ENCODE measurements at regions not wholly inside any gene's neighbourhood (a gene's known extent, or its start where the extent isn't known, plus 50 kb on each side); places are given as distances from the start of the nearest gene placed in this dataset.

- no peaks in the 10 kb centered on the region for H3K9me3 ChIP-seq (ENCODE audit: control insufficient read depth in 2 of 3, insufficient read depth in 1 of 3, low read length in 3 of 3)
- H3K27ac ChIP-seq (ENCODE audit: low read depth in 2 of 2, low read length in 2 of 2), result no peak overlapping the region
- H3K9ac ChIP-seq (ENCODE audit: low read length in 3 of 3), result no peak overlapping the region
- DNase-seq (no peak), FAIRE-seq (no peak)
- H3K4me1 ChIP-seq (ENCODE audit: control insufficient read depth in 2 of 3, insufficient read depth in 2 of 3, low read depth in 1 of 3, low read length in 3 of 3), result no peaks in the 10 kb centered on the region
- intact Hi-C loops (cut with DNase I), result no loop called here
- no peaks in the 10 kb centered on the region for H3K36me3 ChIP-seq (ENCODE audit: control insufficient read depth in 2 of 3, insufficient read depth in 3 of 3, low read length in 3 of 3)
- H3K27me3 ChIP-seq (ENCODE audit: control insufficient read depth, insufficient read depth, low read length), result no peaks in the 10 kb centered on the region
- no peak for TF ChIP-seq CTCF (IDR thresholded peaks at IDR 0.05; ENCODE audit: borderline replicate concordance, extremely low read depth, insufficient read depth)
- H3K4me3 ChIP-seq (ENCODE audit: low read length in 3 of 3), result no peak overlapping the region
These were observed 146.2 kb upstream of the TLL1 start for GRCh38 chr4:165726831-165727230.

- TF ChIP-seq CTCF (IDR thresholded peaks at IDR 0.05; ENCODE audit: borderline replicate concordance, extremely low read depth, insufficient read depth), result no peak
- Histone ChIP-seq H3K27ac (ENCODE audit: low read depth in 2 of 2, low read length in 2 of 2) (no peak overlapping the region), H3K4me1 (ENCODE audit: control insufficient read depth in 2 of 3, insufficient read depth in 2 of 3, low read depth in 1 of 3, low read length in 3 of 3) (no peaks in the 10 kb centered on the region), H3K9me3 (ENCODE audit: control insufficient read depth in 2 of 3, insufficient read depth in 1 of 3, low read length in 3 of 3) (no peaks in the 10 kb centered on the region), H3K27me3 (ENCODE audit: control insufficient read depth, insufficient read depth, low read length) (no peaks in the 10 kb centered on the region), H3K4me3 (ENCODE audit: low read length in 3 of 3) (no peak overlapping the region), H3K9ac (ENCODE audit: low read length in 3 of 3) (no peak overlapping the region), H3K36me3 (ENCODE audit: control insufficient read depth in 2 of 3, insufficient read depth in 3 of 3, low read length in 3 of 3) (no peaks in the 10 kb centered on the region)
- DNase-seq, result no peak
- FAIRE-seq, result peak; percentile 35
- intact Hi-C loops (cut with DNase I), result no loop called here
These were observed 135.6 kb upstream of the TLL1 start for GRCh38 chr4:165737309-165737972.

GRCh38 chr4:165738571-165738970 is 134.5 kb upstream of the TLL1 start:
- Histone ChIP-seq H3K36me3 (ENCODE audit: control insufficient read depth in 2 of 3, insufficient read depth in 3 of 3, low read length in 3 of 3) (no peaks in the 10 kb centered on the region), H3K4me1 (ENCODE audit: control insufficient read depth in 2 of 3, insufficient read depth in 2 of 3, low read depth in 1 of 3, low read length in 3 of 3) (no peaks in the 10 kb centered on the region), H3K4me3 (ENCODE audit: low read length in 3 of 3) (no peak overlapping the region), H3K9ac (ENCODE audit: low read length in 3 of 3) (no peak overlapping the region), H3K9me3 (ENCODE audit: control insufficient read depth in 2 of 3, insufficient read depth in 1 of 3, low read length in 3 of 3) (no peaks in the 10 kb centered on the region), H3K27me3 (ENCODE audit: control insufficient read depth, insufficient read depth, low read length) (no peaks in the 10 kb centered on the region), H3K27ac (ENCODE audit: low read depth in 2 of 2, low read length in 2 of 2) (no peak overlapping the region)
- TF ChIP-seq CTCF (IDR thresholded peaks at IDR 0.05; ENCODE audit: borderline replicate concordance, extremely low read depth, insufficient read depth), result no peak
- intact Hi-C loops (cut with DNase I), result no loop called here
- FAIRE-seq, result no peak
- no peak for DNase-seq

GRCh38 chr4:165740911-165741310 is 132.1 kb upstream of the TLL1 start:
- H3K4me1 ChIP-seq (ENCODE audit: control insufficient read depth in 2 of 3, insufficient read depth in 2 of 3, low read depth in 1 of 3, low read length in 3 of 3), result no peaks in the 10 kb centered on the region
- no peak overlapping the region for H3K9ac ChIP-seq (ENCODE audit: low read length in 3 of 3)
- H3K27ac ChIP-seq (ENCODE audit: low read depth in 2 of 2, low read length in 2 of 2), result no peak overlapping the region
- FAIRE-seq (peak; percentile 3), DNase-seq (no peak)
- no peak overlapping the region for H3K4me3 ChIP-seq (ENCODE audit: low read length in 3 of 3)
- H3K9me3 ChIP-seq (ENCODE audit: control insufficient read depth in 2 of 3, insufficient read depth in 1 of 3, low read length in 3 of 3), result no peaks in the 10 kb centered on the region
- no peaks in the 10 kb centered on the region for H3K27me3 ChIP-seq (ENCODE audit: control insufficient read depth, insufficient read depth, low read length)
- no peak for TF ChIP-seq CTCF (IDR thresholded peaks at IDR 0.05; ENCODE audit: borderline replicate concordance, extremely low read depth, insufficient read depth)
- intact Hi-C loops (cut with DNase I), result no loop called here
- no peaks in the 10 kb centered on the region for H3K36me3 ChIP-seq (ENCODE audit: control insufficient read depth in 2 of 3, insufficient read depth in 3 of 3, low read length in 3 of 3)

Measured in kidney (tissue), 13 donors.